ENCODE measurements at regions not wholly inside any gene's neighbourhood (a gene's known extent, or its start where the extent isn't known, plus 50 kb on each side); places are given as distances from the start of the nearest gene placed in this dataset.

DNA sequence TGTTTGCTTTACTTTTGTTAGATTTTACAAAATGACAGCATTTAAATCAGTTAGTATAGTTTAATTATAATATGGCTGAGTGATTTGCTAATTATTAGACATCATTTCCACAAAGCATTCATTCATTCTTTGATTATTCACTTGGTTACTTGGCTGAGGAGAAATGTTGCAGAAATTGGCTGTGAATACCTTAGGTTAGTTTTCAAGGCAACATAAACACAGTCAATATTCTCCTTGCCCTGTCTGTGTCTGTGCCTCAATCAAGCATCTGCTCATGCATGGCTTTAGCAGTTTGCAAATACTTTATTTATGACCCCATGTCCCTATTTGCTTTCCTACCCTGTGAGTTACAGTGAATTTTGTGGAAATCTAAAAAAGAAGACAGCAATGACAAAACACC is 718.3 kb downstream of the EPM2A start:
- no peak overlapping the region for H3K56ac ChIP-seq (ENCODE audit: insufficient read length, low read depth, low read length)
- H2BK5ac ChIP-seq (ENCODE audit: insufficient read length, low read length), result no peak overlapping the region
- H3K23me2 ChIP-seq (ENCODE audit: insufficient read length, low read depth, low read length, poor library complexity, severe bottlenecking), result no peaks in the 10 kb centered on the region
- H4K5ac ChIP-seq (ENCODE audit: insufficient read length, low read depth, low read length), result no peak overlapping the region
- H3K4me2 ChIP-seq (ENCODE audit: insufficient read depth, insufficient read length, low read length), result no peak overlapping the region
- no peaks in the 10 kb centered on the region for H3K36me3 Mint-ChIP-seq (ENCODE audit: insufficient read depth in 1 of 3, low read depth in 3 of 3)
- H4K20me1 ChIP-seq (ENCODE audit: control insufficient read depth, insufficient read depth, insufficient read length), result no peaks in the 10 kb centered on the region
- no peaks in the 10 kb centered on the region for H3K79me2 ChIP-seq (ENCODE audit: insufficient read depth, low read length)
- H2BK15ac ChIP-seq (ENCODE audit: low read depth, low read length), result no peak overlapping the region
- H3K14ac ChIP-seq (ENCODE audit: insufficient read depth, low read length), result no peak overlapping the region
- H3T11ph ChIP-seq (ENCODE audit: low read length), result no peak overlapping the region
- H2AK5ac ChIP-seq (ENCODE audit: insufficient read length, low read length), result no peak overlapping the region
- H2BK20ac ChIP-seq (ENCODE audit: low read depth, low read length, poor library complexity, severe bottlenecking), result no peak overlapping the region
- H3K18ac ChIP-seq (ENCODE audit: insufficient read length, low read depth, low read length), result no peak overlapping the region
- peaks cover 8 to 13% of the 10 kb centered on the region in 2 experiments for H3K4me1 Mint-ChIP-seq
- no peak overlapping the region for H4K8ac ChIP-seq (replicated peaks; ENCODE audit: insufficient read length, low read depth, low read length)
- no peak overlapping the region for H2BK120ac ChIP-seq (ENCODE audit: low read depth, low read length, poor library complexity, severe bottlenecking)
- H2AFZ ChIP-seq (ENCODE audit: low read length), result no peak overlapping the region
- no peak for TF ChIP-seq CTCF (conservative IDR thresholded peaks at IDR 0.05)
- H3K27me3 ChIP-seq (ENCODE audit: insufficient read depth, low read length), result no peaks in the 10 kb centered on the region
- H3K4me1 ChIP-seq (ENCODE audit: insufficient read depth, low read length), result no peaks in the 10 kb centered on the region
- no peak overlapping the region for H3K27ac Mint-ChIP-seq
- no peak overlapping the region for H3K23ac ChIP-seq (ENCODE audit: insufficient read length, low read depth, low read length)
- no peak overlapping the region for H4K91ac ChIP-seq (ENCODE audit: insufficient read length, low read depth, low read length)
- H3K79me1 ChIP-seq (ENCODE audit: insufficient read depth, low read depth, low read length, poor library complexity, severe bottlenecking), result no peaks in the 10 kb centered on the region
- H3K9me3 Mint-ChIP-seq, result peaks cover 0 to 2% of the 10 kb centered on the region in 2 experiments; a peak in 1 of 5 replicates
- H3K4me3 Mint-ChIP-seq, result no peak overlapping the region
- H3K9ac ChIP-seq (ENCODE audit: extremely low read depth, insufficient read length, low read length), result no peak overlapping the region
- no peaks in the 10 kb centered on the region for H3K27me3 Mint-ChIP-seq (ENCODE audit: low read depth)
- no peak overlapping the region for H2BK12ac ChIP-seq (ENCODE audit: insufficient read length, low read depth, low read length)
- no peak overlapping the region for H3K27ac ChIP-seq (ENCODE audit: insufficient read length, low read depth, low read length)
- DNase-seq, result no peak
- no peak overlapping the region for H3K4ac ChIP-seq (ENCODE audit: low read depth, low read length)
- H3K9me3 ChIP-seq (ENCODE audit: control insufficient read depth, low read depth, low read length), result no peaks in the 10 kb centered on the region

All from H9 (cell line).